Activated naive CD4-positive, alpha-beta T cell treated with anti-CD3 and anti-CD28 coated beads, Interleukin-2, amount 50 U/mL, for 16 hours (primary cell): ENCODE measurements at regions not wholly inside any gene's neighbourhood (a gene's known extent, or its start where the extent isn't known, plus 50 kb on each side); places are given as distances from the start of the nearest gene placed in this dataset.

Source experiments
- DNase-seq: peaks from one replicate; pipeline ENCODE4 v3.0.0-alpha.2; 2020

GRCh38 chr5:98992552-98992951 lies 63.7 kb upstream of the CHD1 start:
- no peak for DNase-seq

- DNase-seq = no peak
Observed at GRCh38 chr5:98989727-98990126, 60.9 kb upstream of the CHD1 start.

GRCh38 chr5:98986587-98986986 lies 57.8 kb upstream of the CHD1 start:
- no peak for DNase-seq

GRCh38 chr5:98982880-98983279 lies 54.1 kb upstream of the CHD1 start:
- DNase-seq = no peak
